ENCODE measurements at regions not wholly inside any gene's neighbourhood (a gene's known extent, or its start where the extent isn't known, plus 50 kb on each side); places are given as distances from the start of the nearest gene placed in this dataset.
A peak's percentile ranks its signal among the peaks of the same experiment; 100 is the strongest.

DNA sequence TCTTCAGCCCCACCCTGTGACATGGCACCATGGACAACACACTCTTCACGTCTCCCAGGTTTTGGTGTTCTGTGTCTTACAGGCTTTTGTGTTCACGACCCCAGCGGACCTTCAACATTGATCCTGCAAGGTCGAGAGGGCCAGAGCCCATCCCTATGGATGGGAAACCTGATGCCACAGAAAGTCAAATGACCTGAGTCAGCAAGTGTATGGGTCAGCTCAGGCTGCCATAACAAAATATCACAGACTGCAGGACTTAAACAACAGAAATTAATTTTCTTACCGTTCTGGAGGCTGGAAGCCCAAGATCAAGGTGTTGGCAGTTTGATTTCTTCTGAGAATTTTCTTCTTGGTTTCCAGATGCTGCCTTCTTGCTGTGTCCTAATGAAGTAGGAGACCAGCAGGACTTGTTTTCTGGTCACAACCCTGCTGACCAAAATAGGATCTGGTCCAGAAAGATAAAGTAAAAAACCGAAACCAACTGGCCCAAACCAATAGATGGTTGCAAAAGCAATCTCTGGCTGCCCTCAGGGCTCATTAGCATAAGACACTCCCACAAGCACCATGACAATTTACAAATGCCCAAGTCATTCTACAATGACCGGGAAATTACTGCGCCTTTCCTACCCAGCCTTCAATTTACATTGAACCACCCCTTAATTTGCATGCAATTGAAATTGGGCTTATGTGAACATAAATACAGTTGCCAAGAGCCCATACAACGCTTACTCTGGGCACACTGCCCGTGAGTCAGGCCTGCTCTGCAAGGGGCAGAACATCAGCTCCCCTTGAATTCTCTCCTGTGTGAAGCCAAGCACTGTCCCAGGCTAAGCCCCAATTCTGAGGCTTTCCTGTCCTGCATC is 82.9 kb upstream of the SLC22A11 start:
- TF ChIP-seq, protein P1, sequence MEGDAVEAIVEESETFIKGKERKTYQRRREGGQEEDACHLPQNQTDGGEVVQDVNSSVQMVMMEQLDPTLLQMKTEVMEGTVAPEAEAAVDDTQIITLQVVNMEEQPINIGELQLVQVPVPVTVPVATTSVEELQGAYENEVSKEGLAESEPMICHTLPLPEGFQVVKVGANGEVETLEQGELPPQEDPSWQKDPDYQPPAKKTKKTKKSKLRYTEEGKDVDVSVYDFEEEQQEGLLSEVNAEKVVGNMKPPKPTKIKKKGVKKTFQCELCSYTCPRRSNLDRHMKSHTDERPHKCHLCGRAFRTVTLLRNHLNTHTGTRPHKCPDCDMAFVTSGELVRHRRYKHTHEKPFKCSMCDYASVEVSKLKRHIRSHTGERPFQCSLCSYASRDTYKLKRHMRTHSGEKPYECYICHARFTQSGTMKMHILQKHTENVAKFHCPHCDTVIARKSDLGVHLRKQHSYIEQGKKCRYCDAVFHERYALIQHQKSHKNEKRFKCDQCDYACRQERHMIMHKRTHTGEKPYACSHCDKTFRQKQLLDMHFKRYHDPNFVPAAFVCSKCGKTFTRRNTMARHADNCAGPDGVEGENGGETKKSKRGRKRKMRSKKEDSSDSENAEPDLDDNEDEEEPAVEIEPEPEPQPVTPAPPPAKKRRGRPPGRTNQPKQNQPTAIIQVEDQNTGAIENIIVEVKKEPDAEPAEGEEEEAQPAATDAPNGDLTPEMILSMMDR (conservative IDR thresholded peaks at IDR 0.05; ENCODE audit: control insufficient read depth, insufficient read depth, low read depth, low read length), result no peak
- no peak overlapping the region for H3K4me3 ChIP-seq (ENCODE audit: control insufficient read depth, low read depth, low read length)

GRCh38 chr11:64474680-64475079 is 81.1 kb upstream of the SLC22A11 start:
- DNase-seq (ENCODE audit: low read depth), result no peak
- no peak overlapping the region for H3K4me3 ChIP-seq (ENCODE audit: control insufficient read depth, low read depth, low read length)
- TF ChIP-seq, protein P1 (conservative IDR thresholded peaks at IDR 0.05; ENCODE audit: control insufficient read depth, insufficient read depth, low read depth, low read length), result no peak

More for the DNA sequence above, 82.9 kb upstream of the SLC22A11 start:
- DNase-seq (ENCODE audit: low read depth), result peak; percentile 5

DNA sequence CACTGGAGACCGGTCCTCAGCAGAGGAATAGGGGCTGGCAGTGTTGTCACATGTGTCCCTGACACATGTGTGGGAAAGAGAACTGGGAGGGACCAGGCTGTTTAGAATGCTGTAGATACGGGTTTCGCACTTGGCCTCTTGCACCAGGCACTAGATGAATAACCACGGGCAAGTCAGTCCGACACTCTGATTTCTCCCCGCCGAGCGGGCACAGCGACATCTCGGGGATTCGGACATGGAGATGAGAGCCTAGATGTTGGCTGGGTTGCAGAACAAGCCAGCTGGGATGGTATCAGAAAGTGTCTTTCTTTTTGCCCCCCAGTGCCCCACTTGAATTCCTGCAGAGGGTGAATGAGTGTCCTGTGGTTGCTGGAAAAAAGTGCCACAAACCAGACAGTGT is 80.6 kb upstream of the SLC22A11 start:
- no peak for DNase-seq (ENCODE audit: low read depth)
- TF ChIP-seq, protein P1 (conservative IDR thresholded peaks at IDR 0.05; ENCODE audit: control insufficient read depth, insufficient read depth, low read depth, low read length), result no peak
- no peak overlapping the region for H3K4me3 ChIP-seq (ENCODE audit: control insufficient read depth, low read depth, low read length)

DNA sequence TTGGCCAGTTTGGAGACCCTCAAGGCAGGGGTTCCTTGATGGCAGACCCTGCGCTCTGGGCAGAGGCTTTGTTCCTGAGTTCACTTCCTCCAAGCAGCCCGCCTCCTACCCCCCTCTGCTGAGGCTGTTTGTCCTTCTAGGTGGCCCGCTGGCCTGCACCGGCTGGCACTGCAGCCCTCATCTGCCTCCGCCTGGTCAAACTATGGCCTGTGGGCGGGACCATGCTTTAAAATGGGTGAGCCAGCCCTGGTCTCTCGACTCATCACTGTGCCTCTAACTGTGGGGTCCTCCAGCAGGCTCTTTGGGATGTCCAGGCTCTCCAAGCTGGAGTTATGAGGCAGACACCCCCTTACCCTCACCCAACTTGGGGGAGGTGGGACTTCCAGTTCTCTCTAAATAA is 78.9 kb upstream of the SLC22A11 start:
- H3K4me3 ChIP-seq (ENCODE audit: control insufficient read depth, low read depth, low read length), result no peak overlapping the region
- TF ChIP-seq, protein P1 (conservative IDR thresholded peaks at IDR 0.05; ENCODE audit: control insufficient read depth, insufficient read depth, low read depth, low read length), result no peak
- DNase-seq (ENCODE audit: low read depth), result no peak

DNA sequence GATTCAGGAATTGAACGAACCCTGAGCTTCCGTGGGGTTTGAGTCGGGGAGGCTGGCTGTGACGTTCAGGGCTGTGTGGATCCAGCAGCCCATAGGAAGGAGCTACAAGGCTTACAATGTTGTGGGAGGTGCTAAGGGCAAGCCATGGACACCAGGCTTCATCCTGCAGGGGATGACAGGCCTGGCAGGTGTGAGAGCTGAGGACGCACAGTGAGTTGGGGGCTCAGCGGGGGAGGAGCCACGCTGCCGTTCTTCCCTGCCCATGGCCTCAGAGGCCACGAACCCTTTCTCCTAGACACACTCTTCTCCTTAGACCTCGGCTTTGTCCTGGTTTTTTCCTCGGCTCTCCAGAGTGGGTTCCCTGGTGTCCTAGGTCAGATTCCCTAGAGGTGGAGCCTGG is 78.1 kb upstream of the SLC22A11 start:
- H3K4me3 ChIP-seq (ENCODE audit: control insufficient read depth, low read depth, low read length), result no peak overlapping the region
- DNase-seq (ENCODE audit: low read depth), result no peak
- TF ChIP-seq, protein P1 (conservative IDR thresholded peaks at IDR 0.05; ENCODE audit: control insufficient read depth, insufficient read depth, low read depth, low read length), result no peak

- no peak for DNase-seq (ENCODE audit: low read depth)
- TF ChIP-seq, protein P1 (conservative IDR thresholded peaks at IDR 0.05; ENCODE audit: control insufficient read depth, insufficient read depth, low read depth, low read length), result no peak
- H3K4me3 ChIP-seq (ENCODE audit: control insufficient read depth, low read depth, low read length), result no peak overlapping the region
Measured at GRCh38 chr11:64482588-64482987, 73.2 kb upstream of the SLC22A11 start.

Data from fibroblast of mammary gland (primary cell).